ENCODE measurements at regions not wholly inside any gene's neighbourhood (a gene's known extent, or its start where the extent isn't known, plus 50 kb on each side); places are given as distances from the start of the nearest gene placed in this dataset.

DNA sequence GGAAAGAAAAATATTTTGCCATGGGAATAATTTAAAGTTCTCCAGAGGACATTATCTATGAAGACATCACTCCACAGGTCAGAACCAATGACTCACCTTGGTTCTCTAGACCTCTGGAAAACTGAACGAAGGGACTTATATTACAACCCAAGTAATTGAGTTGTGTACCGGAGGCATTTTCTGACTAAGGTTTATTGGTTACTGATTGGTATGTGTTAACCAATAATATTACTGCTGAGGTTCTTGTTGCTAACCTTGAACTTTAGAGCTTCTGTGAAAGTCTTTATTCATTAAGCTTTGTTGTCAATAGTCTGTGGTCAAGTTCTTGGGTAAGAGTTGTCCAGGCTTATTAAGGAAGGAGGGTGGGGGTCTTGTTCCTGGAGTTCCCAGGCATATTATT lies 78.1 kb upstream of the MTPN start:
- no peak for DNase-seq
- Histone ChIP-seq H3K36me3 (ENCODE audit: low read depth, low read length) (no peaks in the 10 kb centered on the region), H3K27me3 (ENCODE audit: low read length) (peaks cover 47% of the 10 kb centered on the region; the same call in 1 of the 2 replicates), H3K4me2 (ENCODE audit: low read length) (no peak overlapping the region), H3K4me1 (ENCODE audit: insufficient read depth, low read length) (no peaks in the 10 kb centered on the region), H2AFZ (ENCODE audit: low read length) (no peak overlapping the region), H4K20me1 (ENCODE audit: low read length) (no peaks in the 10 kb centered on the region), H3F3A (ENCODE audit: low read length, unreplicated experiment) (no peaks in the 10 kb centered on the region), H3K9me3 (ENCODE audit: low read length) (no peaks in the 10 kb centered on the region), H3K79me2 (ENCODE audit: low read length) (no peaks in the 10 kb centered on the region), H3K9me2 (replicated peaks; ENCODE audit: low read length) (no peaks in the 10 kb centered on the region), H3K27ac (ENCODE audit: low read length) (no peak overlapping the region), H3K9ac (ENCODE audit: low read length) (no peak overlapping the region), H3K4me3 (ENCODE audit: low read length) (no peak overlapping the region)
- ATAC-seq = no peak
- intact Hi-C loops (cut with micrococcal nuclease) = no loop called here
- no TSS peak for BruUV-seq (replicated peaks)
- POLR2A ChIA-PET (ENCODE audit: unreplicated experiment) = no interaction called here
- CTCF ChIA-PET = no interaction called here
- no peak for TF ChIP-seq EZH2phosphoT487 (IDR thresholded peaks at IDR 0.05; ENCODE audit: borderline replicate concordance, low read length)
- TF ChIP-seq, protein P1, sequence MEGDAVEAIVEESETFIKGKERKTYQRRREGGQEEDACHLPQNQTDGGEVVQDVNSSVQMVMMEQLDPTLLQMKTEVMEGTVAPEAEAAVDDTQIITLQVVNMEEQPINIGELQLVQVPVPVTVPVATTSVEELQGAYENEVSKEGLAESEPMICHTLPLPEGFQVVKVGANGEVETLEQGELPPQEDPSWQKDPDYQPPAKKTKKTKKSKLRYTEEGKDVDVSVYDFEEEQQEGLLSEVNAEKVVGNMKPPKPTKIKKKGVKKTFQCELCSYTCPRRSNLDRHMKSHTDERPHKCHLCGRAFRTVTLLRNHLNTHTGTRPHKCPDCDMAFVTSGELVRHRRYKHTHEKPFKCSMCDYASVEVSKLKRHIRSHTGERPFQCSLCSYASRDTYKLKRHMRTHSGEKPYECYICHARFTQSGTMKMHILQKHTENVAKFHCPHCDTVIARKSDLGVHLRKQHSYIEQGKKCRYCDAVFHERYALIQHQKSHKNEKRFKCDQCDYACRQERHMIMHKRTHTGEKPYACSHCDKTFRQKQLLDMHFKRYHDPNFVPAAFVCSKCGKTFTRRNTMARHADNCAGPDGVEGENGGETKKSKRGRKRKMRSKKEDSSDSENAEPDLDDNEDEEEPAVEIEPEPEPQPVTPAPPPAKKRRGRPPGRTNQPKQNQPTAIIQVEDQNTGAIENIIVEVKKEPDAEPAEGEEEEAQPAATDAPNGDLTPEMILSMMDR (conservative IDR thresholded peaks at IDR 0.05; ENCODE audit: low read depth, low read length) = no peak
- TF ChIP-seq EZH2 (IDR thresholded peaks at IDR 0.05; ENCODE audit: low read length, unreplicated experiment) = no peak

- ATAC-seq (no peak), DNase-seq (no peak)
- Histone ChIP-seq H3F3A (ENCODE audit: low read length, unreplicated experiment) (no peaks in the 10 kb centered on the region), H3K4me3 (ENCODE audit: low read length) (no peak overlapping the region), H3K4me2 (ENCODE audit: low read length) (no peak overlapping the region), H3K9me3 (ENCODE audit: low read length) (no peaks in the 10 kb centered on the region), H3K4me1 (ENCODE audit: insufficient read depth, low read length) (no peaks in the 10 kb centered on the region), H2AFZ (ENCODE audit: low read length) (no peak overlapping the region), H3K27me3 (ENCODE audit: low read length) (peaks cover 39% of the 10 kb centered on the region; the same call in 1 of the 2 replicates), H3K79me2 (ENCODE audit: low read length) (no peaks in the 10 kb centered on the region), H3K36me3 (ENCODE audit: low read depth, low read length) (no peaks in the 10 kb centered on the region), H4K20me1 (ENCODE audit: low read length) (no peaks in the 10 kb centered on the region), H3K9ac (ENCODE audit: low read length) (no peak overlapping the region), H3K27ac (ENCODE audit: low read length) (no peak overlapping the region), H3K9me2 (replicated peaks; ENCODE audit: low read length) (no peaks in the 10 kb centered on the region)
- ChIA-PET POLR2A (ENCODE audit: unreplicated experiment) (no interaction called here), CTCF (no interaction called here)
- TF ChIP-seq EZH2 (IDR thresholded peaks at IDR 0.05; ENCODE audit: low read length, unreplicated experiment) (no peak), EZH2phosphoT487 (IDR thresholded peaks at IDR 0.05; ENCODE audit: borderline replicate concordance, low read length) (no peak)
- BruUV-seq (replicated peaks) = no TSS peak
- intact Hi-C loops (cut with micrococcal nuclease) = no loop called here
These were observed 76.7 kb upstream of the MTPN start for GRCh38 chr7:136053689-136054485.

GRCh38 chr7:136051203-136051928 lies 74.2 kb upstream of the MTPN start:
- Histone ChIP-seq H3K79me2 (ENCODE audit: low read length) (no peaks in the 10 kb centered on the region), H3F3A (ENCODE audit: low read length, unreplicated experiment) (no peaks in the 10 kb centered on the region), H3K9me2 (replicated peaks; ENCODE audit: low read length) (no peaks in the 10 kb centered on the region), H3K9me3 (ENCODE audit: low read length) (no peaks in the 10 kb centered on the region), H3K4me1 (ENCODE audit: insufficient read depth, low read length) (no peaks in the 10 kb centered on the region), H3K27ac (ENCODE audit: low read length) (no peak overlapping the region), H4K20me1 (ENCODE audit: low read length) (no peaks in the 10 kb centered on the region), H3K36me3 (ENCODE audit: low read depth, low read length) (no peaks in the 10 kb centered on the region), H3K4me3 (ENCODE audit: low read length) (no peak overlapping the region), H3K4me2 (ENCODE audit: low read length) (no peak overlapping the region), H2AFZ (ENCODE audit: low read length) (no peak overlapping the region), H3K27me3 (ENCODE audit: low read length) (peaks cover 23% of the 10 kb centered on the region; the same call in 1 of the 2 replicates), H3K9ac (ENCODE audit: low read length) (no peak overlapping the region)
- ATAC-seq (no peak), DNase-seq (no peak)
- intact Hi-C loops (cut with micrococcal nuclease) = no loop called here
- POLR2A ChIA-PET (ENCODE audit: unreplicated experiment) = no interaction called here
- TF ChIP-seq, protein P1 (conservative IDR thresholded peaks at IDR 0.05; ENCODE audit: low read depth, low read length) = no peak
- TF ChIP-seq EZH2 (IDR thresholded peaks at IDR 0.05; ENCODE audit: low read length, unreplicated experiment) = no peak
- no peak for TF ChIP-seq EZH2phosphoT487 (IDR thresholded peaks at IDR 0.05; ENCODE audit: borderline replicate concordance, low read length)
- CTCF ChIA-PET = no interaction called here
- no TSS peak for BruUV-seq (replicated peaks)
